HG02970 (cell line): ENCODE measurements at regions not wholly inside any gene's neighbourhood (a gene's known extent, or its start where the extent isn't known, plus 50 kb on each side); places are given as distances from the start of the nearest gene placed in this dataset.

ENCODE experiments used
- ATAC-seq: cut with Tn5 transposase; IDR thresholded peaks from one replicate; pipeline ENCODE4 v1.9.1; 2021; ENCODE audit warnings: mild to moderate bottlenecking, moderate library complexity, moderate number of reproducible peaks; ENCODE audit not compliant: unreplicated experiment, low FRiP score

GRCh38 chr4:37051111-37051510, 193.4 kb upstream of the NWD2 start:
- no peak for ATAC-seq

- ATAC-seq = no peak
Measured at GRCh38 chr4:37051866-37052265, 192.7 kb upstream of the NWD2 start.

DNA sequence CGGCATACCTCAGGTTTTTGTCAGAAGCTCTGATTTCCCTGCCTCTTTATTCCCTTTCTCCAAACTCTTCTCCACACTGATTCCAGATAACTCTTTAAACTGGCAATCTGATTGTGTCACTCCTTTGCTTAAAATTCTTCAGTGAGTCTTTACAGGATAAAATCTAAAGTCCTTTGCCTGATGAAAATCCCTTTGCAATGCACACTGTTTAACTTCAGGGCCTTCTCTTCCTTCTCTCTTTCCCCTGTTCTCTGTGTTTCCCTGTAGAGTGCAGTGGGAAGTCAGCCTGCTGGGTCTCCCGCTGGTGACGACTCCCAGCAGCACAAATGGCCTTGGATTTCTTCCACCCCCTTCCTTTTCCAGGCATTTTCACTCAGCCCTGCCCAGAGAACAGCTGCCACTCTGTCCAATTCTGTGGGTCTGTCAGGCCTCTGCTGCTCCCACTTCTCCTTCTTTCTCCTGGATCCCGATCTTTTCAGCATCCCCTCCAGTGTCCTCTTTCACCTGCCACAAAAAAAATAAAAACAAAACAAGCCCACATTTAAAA, 189.9 kb upstream of the NWD2 start:
- no peak for ATAC-seq

GRCh38 chr4:37058826-37059225, 185.7 kb upstream of the NWD2 start:
- no peak for ATAC-seq

DNA sequence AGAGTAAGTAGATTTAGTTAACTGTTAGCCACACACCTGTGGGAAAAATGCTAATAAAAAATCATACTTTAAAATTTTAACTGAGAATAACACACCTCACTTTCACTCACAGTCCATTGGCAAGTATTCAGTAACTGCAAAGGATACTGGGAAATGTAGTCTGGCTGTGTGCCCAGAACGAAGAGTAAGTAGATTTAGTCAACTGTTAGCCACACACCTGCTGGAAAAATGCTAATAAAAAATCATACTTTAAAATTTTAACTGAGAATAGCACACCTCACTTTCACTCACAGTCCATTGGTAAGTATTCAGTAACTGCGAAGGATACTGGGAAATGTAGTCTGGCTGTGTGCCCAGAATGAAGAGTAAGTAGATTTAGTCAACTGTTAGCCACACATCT, 178.4 kb upstream of the NWD2 start:
- ATAC-seq = no peak

- no peak for ATAC-seq
Measured at GRCh38 chr4:37068580-37068979, 176.0 kb upstream of the NWD2 start.

DNA sequence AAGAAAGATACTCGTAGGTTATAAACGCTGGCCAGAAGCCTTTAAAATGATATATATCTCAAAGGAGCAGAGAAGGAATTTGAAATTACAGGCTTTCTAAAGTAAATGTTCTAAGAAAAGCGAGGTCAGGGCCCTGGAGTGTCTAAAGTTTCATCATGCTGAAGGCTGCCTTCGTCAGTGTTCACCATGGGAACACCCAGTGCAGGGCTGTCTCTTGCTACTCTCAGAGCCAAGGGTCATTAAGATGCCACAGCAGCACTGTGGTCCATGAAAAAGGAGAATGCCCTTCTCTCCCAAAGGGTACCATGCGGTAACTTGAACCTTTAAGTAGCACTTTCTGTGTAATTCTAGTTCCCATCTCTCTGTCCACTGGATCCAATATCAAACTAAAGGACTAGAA, 174.5 kb upstream of the NWD2 start:
- ATAC-seq = no peak

GRCh38 chr4:37071576-37071975, 173.0 kb upstream of the NWD2 start:
- no peak for ATAC-seq

DNA sequence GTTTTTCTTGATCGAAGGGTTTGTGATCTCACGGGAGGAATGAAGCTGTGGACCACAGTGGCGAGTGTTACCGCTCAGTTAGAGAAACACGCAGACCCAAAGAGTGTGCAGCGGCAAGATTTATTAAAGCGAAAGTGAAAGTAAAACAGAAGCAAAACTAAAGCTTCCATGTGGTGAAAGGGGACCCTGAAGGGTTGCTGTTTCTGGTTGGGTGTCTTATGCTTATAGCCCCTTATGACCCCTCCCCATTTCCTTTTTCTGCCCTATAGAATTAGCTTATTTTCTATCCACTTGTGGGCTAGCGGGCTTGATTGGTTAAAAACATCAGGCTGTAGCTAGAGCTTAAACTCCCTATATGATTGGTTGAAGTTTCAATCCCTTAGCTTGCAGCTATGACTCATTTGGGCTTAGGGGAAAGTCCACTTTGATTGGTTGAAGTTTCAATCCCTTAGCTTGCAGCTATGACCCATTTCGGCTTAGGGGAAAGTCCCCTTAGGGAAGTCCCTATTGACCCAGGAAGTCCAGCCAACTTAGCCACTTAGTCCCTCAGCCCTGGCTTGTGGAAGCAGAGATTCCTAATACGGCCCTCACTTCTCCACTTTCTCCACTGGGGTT, 171.2 kb upstream of the NWD2 start:
- ATAC-seq = no peak

- no peak for ATAC-seq
Measured at GRCh38 chr4:37082912-37083311, 161.6 kb upstream of the NWD2 start.

- no peak for ATAC-seq
Measured at GRCh38 chr4:37095925-37096324, 148.6 kb upstream of the NWD2 start.

DNA sequence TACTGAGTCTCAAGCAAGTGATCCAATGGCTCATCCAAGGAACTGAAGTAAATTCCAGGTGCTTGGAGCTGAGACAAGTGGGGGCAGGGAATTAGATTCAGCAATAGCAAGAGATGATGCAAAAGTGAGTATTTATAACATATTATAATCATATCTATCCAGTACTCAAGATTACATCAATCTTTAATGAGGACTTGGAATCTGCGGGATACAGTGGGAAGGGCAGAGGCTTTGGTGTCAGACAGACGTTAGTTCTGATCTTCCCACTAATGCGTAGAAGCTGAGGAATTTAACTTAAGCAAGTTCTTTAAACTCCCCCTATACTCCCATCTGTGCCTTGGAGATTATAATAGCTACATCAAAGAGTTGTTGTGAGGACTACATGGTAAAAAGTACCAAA, 143.4 kb upstream of the NWD2 start:
- ATAC-seq = no peak

- ATAC-seq = no peak
Measured at GRCh38 chr4:37101686-37102085, 142.9 kb upstream of the NWD2 start.

DNA sequence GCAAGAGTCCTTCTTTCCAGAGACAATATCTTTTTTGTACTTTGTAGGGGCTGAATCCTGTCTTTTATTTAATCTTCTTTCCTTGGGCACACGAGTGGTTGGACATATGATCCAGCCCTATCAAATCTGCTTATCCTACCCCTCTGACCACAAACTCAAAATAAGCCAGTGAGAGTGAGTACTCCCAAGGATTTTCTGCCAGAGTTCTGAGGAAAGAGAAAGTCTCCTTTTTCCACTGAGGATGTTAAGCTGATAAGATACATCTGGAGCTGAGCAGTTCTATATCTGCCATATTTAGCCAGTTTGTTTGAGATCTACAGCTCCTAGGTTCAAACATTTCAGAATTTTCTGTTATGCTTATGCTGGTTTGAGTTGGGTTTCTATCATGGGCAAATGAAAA, 134.8 kb upstream of the NWD2 start:
- ATAC-seq = no peak

DNA sequence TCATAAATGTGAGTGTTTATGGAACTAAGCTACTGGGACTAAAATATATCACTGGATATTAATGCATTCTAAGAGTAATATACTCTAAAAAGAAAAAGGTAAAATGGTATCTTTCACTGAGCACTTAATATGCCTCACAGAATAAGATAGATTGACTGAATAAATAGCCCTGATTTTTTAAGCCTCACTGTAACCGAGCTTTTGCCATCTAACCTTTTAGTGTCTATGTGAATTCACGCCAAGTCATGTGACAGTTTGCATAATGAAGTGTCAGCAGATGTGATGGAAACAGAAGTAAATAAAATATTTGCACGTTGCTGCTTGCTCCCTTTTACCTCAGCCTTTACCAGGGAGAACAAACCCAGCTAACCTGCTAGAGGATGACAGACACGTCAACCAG, 119.7 kb upstream of the NWD2 start:
- no peak for ATAC-seq

DNA sequence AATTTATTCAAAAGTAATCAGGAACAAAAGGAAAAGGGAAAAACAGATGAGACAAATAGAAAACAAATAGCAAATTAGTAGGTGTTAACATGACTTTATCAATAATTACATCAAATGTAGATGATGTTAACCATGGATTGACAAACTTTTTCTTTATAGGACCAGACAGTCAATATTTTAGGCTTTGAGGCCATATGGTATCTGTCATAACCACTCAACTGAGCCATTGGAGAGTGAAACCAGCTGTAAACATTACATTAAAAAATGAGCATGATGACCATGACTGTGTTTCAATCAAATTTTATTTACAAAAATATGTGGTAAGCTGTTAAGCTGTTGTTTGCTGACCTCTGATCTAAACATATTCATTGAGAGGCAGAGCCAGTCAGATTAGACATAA, 118.5 kb upstream of the NWD2 start:
- ATAC-seq = no peak

DNA sequence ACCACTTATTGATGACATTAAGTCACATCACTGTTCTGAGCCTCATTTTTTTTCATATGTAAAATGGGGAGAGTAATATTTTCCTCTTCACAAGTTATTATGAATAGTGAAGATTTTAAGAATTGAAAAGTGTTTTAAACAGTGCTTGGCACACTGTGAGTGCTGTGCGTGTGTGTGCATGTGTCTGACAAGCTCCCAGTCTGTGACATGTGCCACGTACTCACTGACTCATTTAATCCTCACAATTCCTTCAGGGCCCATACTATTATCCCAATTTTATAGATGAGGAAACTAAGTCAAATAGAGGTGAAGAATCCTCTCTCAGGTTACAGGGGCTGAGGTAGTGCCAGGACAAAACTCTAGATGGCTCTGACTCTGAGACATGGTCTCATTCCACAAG, 114.1 kb upstream of the NWD2 start:
- ATAC-seq = no peak

GRCh38 chr4:37132351-37132974, 112.1 kb upstream of the NWD2 start:
- ATAC-seq = no peak

GRCh38 chr4:37132975-37133360, 111.6 kb upstream of the NWD2 start:
- no peak for ATAC-seq

DNA sequence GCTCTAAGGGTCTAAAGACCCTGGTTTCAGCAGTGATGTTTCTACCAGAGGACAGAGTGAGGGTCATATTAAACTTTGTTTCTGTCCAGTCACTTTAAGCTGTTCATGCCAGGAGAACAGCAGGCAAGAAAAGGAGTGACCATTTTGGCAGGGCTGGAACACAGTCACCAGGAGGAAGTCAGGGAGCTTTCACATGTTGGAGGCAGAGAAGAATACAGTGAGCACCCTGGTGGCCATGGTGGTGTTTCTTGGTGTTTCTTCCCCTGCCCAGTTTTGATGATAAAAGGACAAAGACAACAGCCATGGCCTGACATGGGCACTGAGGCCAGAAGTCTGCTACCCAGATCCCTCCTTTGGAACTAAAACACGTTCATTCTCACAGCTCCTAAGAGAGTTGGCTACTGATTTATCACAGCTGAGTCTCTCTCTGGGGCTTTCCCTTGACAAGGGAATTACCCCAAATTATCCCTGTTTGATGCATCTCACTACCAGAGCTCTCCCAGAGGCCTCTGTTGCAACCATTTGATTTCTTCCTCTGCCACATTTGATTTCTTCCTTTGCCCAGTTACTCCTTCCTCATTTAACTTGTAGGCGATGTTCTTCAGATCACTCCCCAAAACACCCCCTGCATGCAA, 106.4 kb upstream of the NWD2 start:
- ATAC-seq = peak; percentile 70

DNA sequence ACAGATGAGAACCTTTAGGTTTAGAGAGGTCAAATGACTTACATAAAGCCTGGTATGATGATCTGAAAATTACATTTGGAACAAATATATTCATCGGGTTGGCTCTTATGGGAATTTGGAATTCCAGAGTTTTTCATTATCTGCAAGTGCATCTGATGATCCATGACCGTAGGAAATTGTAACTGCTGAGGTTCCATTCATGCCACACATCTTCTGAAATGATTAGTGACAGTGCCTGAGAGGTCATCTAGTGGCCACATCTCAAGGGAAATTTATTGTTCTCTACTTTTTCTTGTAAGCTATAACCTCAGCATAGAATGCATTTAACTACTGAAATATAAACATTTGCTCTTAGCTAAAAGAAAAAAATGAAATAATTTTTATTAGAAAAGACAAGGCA, 105.8 kb upstream of the NWD2 start:
- ATAC-seq = peak; percentile 49

DNA sequence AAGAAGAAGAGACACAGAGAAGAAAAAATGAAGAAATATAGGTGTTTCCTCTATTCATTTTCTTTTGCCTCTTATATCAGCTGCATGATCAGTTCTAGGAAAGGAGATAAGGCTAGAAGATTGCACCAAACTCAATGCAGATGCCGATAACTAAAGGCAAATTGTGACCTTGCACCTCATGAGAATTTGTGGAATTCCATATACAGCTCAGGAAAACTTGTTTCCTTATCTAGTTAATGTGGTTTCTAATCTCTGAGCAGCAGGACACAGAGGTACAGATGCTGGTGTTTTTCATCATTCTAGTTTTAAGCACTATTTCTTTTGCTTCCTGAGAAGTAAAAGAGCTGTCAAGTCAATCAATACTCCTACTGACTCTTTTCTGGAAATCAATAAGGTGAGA, 104.6 kb upstream of the NWD2 start:
- no peak for ATAC-seq
